GM12891 (cell line): ENCODE measurements at regions not wholly inside any gene's neighbourhood (a gene's known extent, or its start where the extent isn't known, plus 50 kb on each side); places are given as distances from the start of the nearest gene placed in this dataset.
"Not testable (repeated sequence)": the region's sequence is repeated elsewhere in the genome, so short reads cannot be mapped to it uniquely, and the experiment has no call there.

Source experiments
- DNase-seq: peaks from one replicate; pipeline ENCODE4 v3.0.0; 2011; ENCODE audit warnings: low spot score; ENCODE audit not compliant: insufficient read length
- FAIRE-seq: peaks from 2 replicates; lab custom pipeline; 2011; peaks lifted over from hg19 to GRCh38; lab: Jason Lieb, UNC
- PAX5 ChIP-seq: IDR thresholded peaks from 2 replicates; pipeline ENCODE4 v1.6.1; 2011; ENCODE audit warnings: low read length, moderate library complexity, mild to moderate bottlenecking; ENCODE audit not compliant: insufficient read depth, severe bottlenecking
- POLR2A ChIP-seq: IDR thresholded peaks from 2 replicates; pipeline ENCODE4 v1.6.1; 2011; ENCODE audit warnings: low read depth, low read length, control low read depth
- POLR2AphosphoS5 ChIP-seq: IDR thresholded peaks from 2 replicates; pipeline ENCODE4 v1.6.1; 2011; ENCODE audit warnings: low read depth, low read length, control low read depth
- POU2F2 ChIP-seq: IDR thresholded peaks from 2 replicates; pipeline ENCODE4 v1.6.1; 2011; ENCODE audit warnings: low read depth, mild to moderate bottlenecking, control low read depth, low read length, moderate library complexity
- SPI1 ChIP-seq: IDR thresholded peaks from 2 replicates; pipeline ENCODE4 v1.6.1; 2011; ENCODE audit warnings: low read depth, low read length, control low read depth
- TAF1 ChIP-seq: IDR thresholded peaks from 2 replicates; pipeline ENCODE4 v1.6.1; 2011; ENCODE audit warnings: low read depth, low read length, control low read depth

GRCh38 chr7:98758157-98758556 lies 111.7 kb downstream of the TMEM130 start:
- FAIRE-seq = no peak
- TF ChIP-seq TAF1 (no peak), PAX5 (no peak), POLR2AphosphoS5 (no peak), SPI1 (no peak), POU2F2 (no peak), POLR2A (no peak)
- no peak for DNase-seq

GRCh38 chr7:98760201-98760651 lies 109.6 kb downstream of the TMEM130 start:
- TF ChIP-seq SPI1 (no peak), POU2F2 (no peak), PAX5 (no peak), POLR2AphosphoS5 (no peak), POLR2A (no peak), TAF1 (no peak)
- no peak for DNase-seq
- no peak for FAIRE-seq

GRCh38 chr7:98761225-98761624 lies 108.6 kb downstream of the TMEM130 start:
- TF ChIP-seq SPI1 (no peak), POLR2A (no peak), PAX5 (no peak), POU2F2 (no peak), POLR2AphosphoS5 (no peak), TAF1 (no peak)
- DNase-seq (no peak), FAIRE-seq (no peak)

- FAIRE-seq (no peak), DNase-seq (no peak)
- TF ChIP-seq TAF1 (no peak), POLR2AphosphoS5 (no peak), PAX5 (no peak), POLR2A (no peak), POU2F2 (no peak), SPI1 (no peak)
Observed at GRCh38 chr7:98762620-98763019, 107.2 kb downstream of the TMEM130 start.

GRCh38 chr7:98763441-98763840 lies 106.4 kb downstream of the TMEM130 start:
- TF ChIP-seq POLR2AphosphoS5 = no peak
- TF ChIP-seq POLR2A = no peak
- TF ChIP-seq POU2F2 = no peak
- no peak for TF ChIP-seq TAF1
- no peak for FAIRE-seq
- no peak for DNase-seq

- TF ChIP-seq PAX5 (no peak), TAF1 (no peak), POU2F2 (no peak), SPI1 (no peak), POLR2A (no peak), POLR2AphosphoS5 (no peak)
- DNase-seq = no peak
- FAIRE-seq = no peak
Observed at GRCh38 chr7:98764946-98765345, 104.9 kb downstream of the TMEM130 start.

GRCh38 chr7:98770085-98770484 lies 99.7 kb downstream of the TMEM130 start:
- not testable (repeated sequence) for DNase-seq, FAIRE-seq

- TF ChIP-seq TAF1 (no peak), PAX5 (no peak), POU2F2 (no peak), POLR2AphosphoS5 (no peak), POLR2A (no peak), SPI1 (no peak)
- FAIRE-seq = no peak
- no peak for DNase-seq
Observed at GRCh38 chr7:98771519-98771918, 98.3 kb downstream of the TMEM130 start.

GRCh38 chr7:98771941-98772603 lies 97.7 kb downstream of the TMEM130 start:
- DNase-seq = no peak
- no peak for FAIRE-seq
- no peak for TF ChIP-seq POLR2AphosphoS5
- no peak for TF ChIP-seq POU2F2
- no peak for TF ChIP-seq POLR2A
- TF ChIP-seq SPI1 = no peak
- no peak for TF ChIP-seq TAF1
- TF ChIP-seq PAX5 = no peak

GRCh38 chr7:98774884-98775283 lies 94.9 kb downstream of the TMEM130 start:
- DNase-seq = no peak
- TF ChIP-seq POU2F2 = no peak
- no peak for TF ChIP-seq PAX5
- TF ChIP-seq TAF1 = no peak
- TF ChIP-seq POLR2AphosphoS5 = no peak
- no peak for TF ChIP-seq POLR2A
- no peak for TF ChIP-seq SPI1
- FAIRE-seq = no peak

- no peak for TF ChIP-seq POU2F2
- TF ChIP-seq POLR2AphosphoS5 = no peak
- no peak for TF ChIP-seq POLR2A
- TF ChIP-seq PAX5 = no peak
- no peak for TF ChIP-seq TAF1
- TF ChIP-seq SPI1 = no peak
- no peak for FAIRE-seq
Observed at GRCh38 chr7:98777051-98777450, 92.8 kb downstream of the TMEM130 start.

More at GRCh38 chr7:98777051-98777450, 92.8 kb downstream of the TMEM130 start:
- DNase-seq = no peak
